BLaER1 treated with 17β-estradiol and CSF1 and Interleukin-3, amounts not matched to agents 10 nM and 100 nM (cell line): ENCODE measurements at regions not wholly inside any gene's neighbourhood (a gene's known extent, or its start where the extent isn't known, plus 50 kb on each side); places are given as distances from the start of the nearest gene placed in this dataset.

Experiments
- H3K27ac ChIP-seq, 11 experiments: shearing (Covaris generic); formaldehyde crosslinking; 2 replicates each; pipeline ENCODE4 v1.8.1; 2022
- H3K27me3 ChIP-seq, 11 experiments: shearing (Covaris generic); formaldehyde crosslinking; 2 replicates each; pipeline ENCODE4 v1.8.1; 2022
- H3K36me3 ChIP-seq, 11 experiments: shearing (Covaris generic); formaldehyde crosslinking; 2 replicates each; pipeline ENCODE4 v1.8.1; 2022
- H3K4me1 ChIP-seq, 10 experiments: shearing (Covaris generic); formaldehyde crosslinking; 2 replicates each; pipeline ENCODE4 v1.8.1; 2022
- H3K4me2 ChIP-seq, 11 experiments: shearing (Covaris generic); formaldehyde crosslinking; 2 replicates each; pipeline ENCODE4 v1.8.1; 2022
- H3K4me3 ChIP-seq, 10 experiments: shearing (Covaris generic); formaldehyde crosslinking; 2 replicates each; pipeline ENCODE4 v1.8.1; 2022
- H3K9ac ChIP-seq, 11 experiments: shearing (Covaris generic); formaldehyde crosslinking; 2 replicates each; pipeline ENCODE4 v1.8.1; 2022
- H3K9me3 ChIP-seq, 11 experiments: shearing (Covaris generic); formaldehyde crosslinking; replicated peaks in 1 of 11; 2 replicates each; pipeline ENCODE4 v1.8.1; 2022
- H4K20me1 ChIP-seq, 11 experiments: shearing (Covaris generic); formaldehyde crosslinking; 2 replicates each; pipeline ENCODE4 v1.8.1; 2022
- Cebpa-rat ChIP-seq, 11 experiments: shearing (Covaris generic); IDR thresholded peaks; 2 replicates each; pipeline ENCODE4 v1.8.1; 2022

GRCh38 chr2:16249246-16250055 lies 309.1 kb downstream of the MYCN start:
- no peak for TF ChIP-seq Cebpa-rat (IDR thresholded peaks at IDR 0.05)
- Histone ChIP-seq H3K27ac (no peak overlapping the region), H4K20me1 (no peaks in the 10 kb centered on the region), H3K9ac (no peak overlapping the region), H3K4me3 (no peak overlapping the region), H3K4me2 (no peak overlapping the region), H3K9me3 (no peaks in the 10 kb centered on the region), H3K4me1 (no peaks in the 10 kb centered on the region), H3K36me3 (no peaks in the 10 kb centered on the region), H3K27me3 (no peaks in the 10 kb centered on the region)

GRCh38 chr2:16248571-16249105 lies 308.3 kb downstream of the MYCN start:
- H3K4me1 ChIP-seq = no peaks in the 10 kb centered on the region
- H3K9me3 ChIP-seq = no peaks in the 10 kb centered on the region
- H3K36me3 ChIP-seq = no peaks in the 10 kb centered on the region
- H3K27me3 ChIP-seq = no peaks in the 10 kb centered on the region
- H4K20me1 ChIP-seq = no peaks in the 10 kb centered on the region
- no peak overlapping the region for H3K9ac ChIP-seq
- no peak overlapping the region for H3K27ac ChIP-seq
- TF ChIP-seq Cebpa-rat (IDR thresholded peaks at IDR 0.05) = no peak
- no peak overlapping the region for H3K4me2 ChIP-seq
- H3K4me3 ChIP-seq = no peak overlapping the region

GRCh38 chr2:16247326-16248122 lies 307.2 kb downstream of the MYCN start:
- no peak for TF ChIP-seq Cebpa-rat (IDR thresholded peaks at IDR 0.05)
- H3K9me3 ChIP-seq = no peaks in the 10 kb centered on the region

GRCh38 chr2:16246911-16247310 lies 306.6 kb downstream of the MYCN start:
- Histone ChIP-seq H3K36me3 (no peaks in the 10 kb centered on the region), H3K4me3 (no peak overlapping the region), H3K9ac (no peak overlapping the region), H3K27me3 (no peaks in the 10 kb centered on the region), H3K4me2 (no peak overlapping the region), H3K4me1 (no peaks in the 10 kb centered on the region), H3K9me3 (no peaks in the 10 kb centered on the region), H3K27ac (no peak overlapping the region), H4K20me1 (no peaks in the 10 kb centered on the region)
- no peak for TF ChIP-seq Cebpa-rat (IDR thresholded peaks at IDR 0.05)

More at GRCh38 chr2:16247326-16248122, 307.2 kb downstream of the MYCN start:
- H3K27ac ChIP-seq = no peak overlapping the region
- H3K27me3 ChIP-seq = no peaks in the 10 kb centered on the region
- no peak overlapping the region for H3K4me3 ChIP-seq
- H3K4me1 ChIP-seq = no peaks in the 10 kb centered on the region
- H3K9ac ChIP-seq = no peak overlapping the region
- no peaks in the 10 kb centered on the region for H3K36me3 ChIP-seq
- no peak overlapping the region for H3K4me2 ChIP-seq
- no peaks in the 10 kb centered on the region for H4K20me1 ChIP-seq

- H3K4me3 ChIP-seq = no peak overlapping the region
- H3K9ac ChIP-seq = no peak overlapping the region
- H3K36me3 ChIP-seq = no peaks in the 10 kb centered on the region
- no peak overlapping the region for H3K27ac ChIP-seq
- no peaks in the 10 kb centered on the region for H3K27me3 ChIP-seq
- no peaks in the 10 kb centered on the region for H3K9me3 ChIP-seq
- H3K4me2 ChIP-seq = no peak overlapping the region
- H4K20me1 ChIP-seq = no peaks in the 10 kb centered on the region
- H3K4me1 ChIP-seq = no peaks in the 10 kb centered on the region
- no peak for TF ChIP-seq Cebpa-rat (IDR thresholded peaks at IDR 0.05)
Measured at GRCh38 chr2:16246281-16246850, 306.0 kb downstream of the MYCN start.

- no peak for TF ChIP-seq Cebpa-rat (IDR thresholded peaks at IDR 0.05)
- no peaks in the 10 kb centered on the region for H3K27me3 ChIP-seq
- H3K9me3 ChIP-seq = no peaks in the 10 kb centered on the region
- no peak overlapping the region for H3K27ac ChIP-seq
- no peaks in the 10 kb centered on the region for H3K4me1 ChIP-seq
- no peak overlapping the region for H3K4me3 ChIP-seq
- H3K9ac ChIP-seq = no peak overlapping the region
- no peak overlapping the region for H3K4me2 ChIP-seq
- H4K20me1 ChIP-seq = no peaks in the 10 kb centered on the region
- no peaks in the 10 kb centered on the region for H3K36me3 ChIP-seq
Measured at GRCh38 chr2:16245481-16246054, 305.2 kb downstream of the MYCN start.

GRCh38 chr2:16244966-16245320 lies 304.6 kb downstream of the MYCN start:
- Histone ChIP-seq H3K27ac (no peak overlapping the region), H3K4me2 (no peak overlapping the region), H3K9me3 (no peaks in the 10 kb centered on the region), H3K4me1 (no peaks in the 10 kb centered on the region), H3K9ac (no peak overlapping the region), H3K4me3 (no peak overlapping the region), H3K36me3 (no peaks in the 10 kb centered on the region), H4K20me1 (no peaks in the 10 kb centered on the region), H3K27me3 (no peaks in the 10 kb centered on the region)
- TF ChIP-seq Cebpa-rat (IDR thresholded peaks at IDR 0.05) = no peak

GRCh38 chr2:16244153-16244965 lies 304.0 kb downstream of the MYCN start:
- no peak overlapping the region for H3K27ac ChIP-seq
- H3K4me1 ChIP-seq = no peaks in the 10 kb centered on the region
- H3K9me3 ChIP-seq = no peaks in the 10 kb centered on the region
- H4K20me1 ChIP-seq = no peaks in the 10 kb centered on the region
- no peak overlapping the region for H3K4me3 ChIP-seq
- no peaks in the 10 kb centered on the region for H3K27me3 ChIP-seq
- no peak overlapping the region for H3K4me2 ChIP-seq
- no peak overlapping the region for H3K9ac ChIP-seq
- TF ChIP-seq Cebpa-rat (IDR thresholded peaks at IDR 0.05) = no peak
- no peaks in the 10 kb centered on the region for H3K36me3 ChIP-seq
